Right lobe of liver (tissue), 4 donors: ENCODE measurements at regions not wholly inside any gene's neighbourhood (a gene's known extent, or its start where the extent isn't known, plus 50 kb on each side); places are given as distances from the start of the nearest gene placed in this dataset.

Experiments
- CTCF ChIP-seq, 4 donors: fragments of 200-600 bp in 3 of 4; fragments of 450-650 bp in 1 of 4; IDR thresholded peaks; one replicate each; pipeline versions ENCODE4 v1.5.1 to v1.8.0; 2016 to 2022; ENCODE audit warnings: antibody characterized with exemption in 4 of 4, mild to moderate bottlenecking in 2 of 4
- POLR2A ChIP-seq: fragments of 450-650 bp; IDR thresholded peaks from one replicate; pipeline ENCODE4 v1.6.1; 2017; ENCODE audit warnings: antibody characterized with exemption, mild to moderate bottlenecking
- donor health status: DM: no; HTN: no; CAD: no.
- donor health status: DM: no; HTN: no; CAD: no.
- donor health status: DM: no; HTN: yes; CAD: no.

DNA sequence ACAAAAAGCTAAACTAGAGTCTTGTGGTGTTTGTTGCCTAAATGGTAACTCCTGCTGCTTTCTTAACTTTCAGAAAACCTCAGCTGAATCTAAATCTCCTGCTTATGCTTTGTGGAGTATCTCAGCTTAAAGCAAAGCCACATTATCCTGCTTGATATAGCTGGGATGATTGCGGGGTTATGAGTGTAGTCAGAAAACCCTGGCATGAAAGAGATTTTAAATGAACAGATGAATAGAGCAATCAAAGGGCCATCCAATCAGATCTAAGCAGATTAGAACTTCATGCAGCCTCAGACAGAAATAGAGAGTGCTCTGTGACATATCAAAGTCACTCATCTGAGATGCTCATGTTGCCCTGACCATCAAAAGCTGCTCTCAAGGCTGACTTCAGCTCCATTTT lies 305.5 kb downstream of the DMRT2 start:
- no peak for TF ChIP-seq POLR2A
- TF ChIP-seq CTCF (IDR thresholded peaks at IDR 0.05), result no peak
